IMR-90 (cell line): ENCODE measurements at regions not wholly inside any gene's neighbourhood (a gene's known extent, or its start where the extent isn't known, plus 50 kb on each side); places are given as distances from the start of the nearest gene placed in this dataset.

Experiments
- ATAC-seq: fragments of 200-7000 bp; cut with Tn5 transposase; 2 replicates; pipeline ENCODE4 v1.9.1; 2020; ENCODE audit warnings: low read depth, mild to moderate bottlenecking, moderate library complexity
- BruUV-seq: library from RNA; stranded (reverse); fragments of 400-500 nt; replicated peaks from 2 replicates; lab custom pipeline; 2021; lab: Mats Ljungman, UMichigan
- CTCF ChIA-PET: fragments of 300-600 bp; formaldehyde crosslinking; extraction: SDS; loops from one replicate; lab custom pipeline; 2021; ENCODE audit warnings: antibody characterized with exemption; lab: Yijun Ruan, JAX
- POLR2A ChIA-PET: fragments of 300-600 bp; sonication (Branson Sonifier 250); formaldehyde crosslinking; loops from one replicate; lab custom pipeline; 2022; ENCODE audit warnings: antibody characterized with exemption; ENCODE audit not compliant: unreplicated experiment; lab: Charles Lee
- DNase-seq: peaks from one replicate; pipeline ENCODE4 v3.0.0; 2013
- H2AFZ ChIP-seq: replicated peaks from 2 replicates; pipeline ENCODE3; 2013; ENCODE audit warnings: low read length, mild to moderate bottlenecking; ENCODE audit not compliant: poor library complexity
- H2AK5ac ChIP-seq: 2 replicates; pipeline ENCODE4 v1.6.1; 2013; ENCODE audit warnings: low read depth, low read length, inconsistent platforms
- H2AK9ac ChIP-seq: replicated peaks from 2 replicates; pipeline ENCODE3; 2013; ENCODE audit warnings: mild to moderate bottlenecking, low read depth, low read length, moderate library complexity; ENCODE audit not compliant: poor library complexity
- H2BK120ac ChIP-seq: 2 replicates; pipeline ENCODE4 v1.6.1; 2013; ENCODE audit warnings: low read depth, low read length, inconsistent platforms
- H2BK15ac ChIP-seq: 3 replicates; pipeline ENCODE4 v1.6.1; 2013; ENCODE audit warnings: low read depth, low read length, inconsistent platforms
- H2BK20ac ChIP-seq: 2 replicates; pipeline ENCODE4 v1.6.1; 2013; ENCODE audit warnings: low read depth, mild to moderate bottlenecking, inconsistent platforms, low read length, moderate library complexity
- H2BK5ac ChIP-seq: 2 replicates; pipeline ENCODE4 v1.6.1; 2013; ENCODE audit warnings: mild to moderate bottlenecking, low read depth, low read length, inconsistent platforms; ENCODE audit not compliant: poor library complexity, severe bottlenecking
- H3K14ac ChIP-seq: replicated peaks from 2 replicates; pipeline ENCODE4 v1.6.1; 2013; ENCODE audit warnings: low read depth, low read length, inconsistent platforms
- H3K18ac ChIP-seq: 2 replicates; pipeline ENCODE4 v1.6.1; 2013; ENCODE audit warnings: low read depth, low read length, control low read depth
- H3K23ac ChIP-seq: 2 replicates; pipeline ENCODE4 v1.6.1; 2013; ENCODE audit warnings: low read depth, low read length, inconsistent platforms
- H3K27ac ChIP-seq: 2 replicates; pipeline ENCODE4 v1.5.1; 2013; ENCODE audit warnings: mild to moderate bottlenecking, control low read depth, low read length; ENCODE audit not compliant: insufficient read depth
- H3K27me3 ChIP-seq: 2 replicates; pipeline ENCODE4 v1.6.1; 2013; ENCODE audit warnings: low read length; ENCODE audit not compliant: control insufficient read depth, insufficient read depth
- H3K36me3 ChIP-seq: 2 replicates; pipeline ENCODE4 v1.6.1; 2013; ENCODE audit warnings: low read length, mixed read lengths; ENCODE audit not compliant: control insufficient read depth, insufficient read depth
- H3K4ac ChIP-seq: 2 replicates; pipeline ENCODE4 v1.6.1; 2013; ENCODE audit warnings: low read depth, low read length, inconsistent platforms
- H3K4me1 ChIP-seq: 2 replicates; pipeline ENCODE4 v1.6.1; 2013; ENCODE audit warnings: low read length, mixed read lengths; ENCODE audit not compliant: control insufficient read depth, insufficient read depth
- H3K4me2 ChIP-seq: 2 replicates; pipeline ENCODE4 v1.6.1; 2013; ENCODE audit warnings: low read depth, mild to moderate bottlenecking, control low read depth, low read length, moderate library complexity
- H3K4me3 ChIP-seq: 2 replicates; pipeline ENCODE4 v1.5.1; 2013; ENCODE audit warnings: low read depth, mild to moderate bottlenecking, control low read depth, low read length, moderate library complexity; ENCODE audit not compliant: insufficient read depth
- H3K56ac ChIP-seq: 2 replicates; pipeline ENCODE4 v1.6.1; 2013; ENCODE audit warnings: low read length, inconsistent platforms; ENCODE audit not compliant: insufficient read depth; ENCODE audit errors: extremely low read depth
- H3K79me1 ChIP-seq, 2 experiments: 2 replicates each; pipeline ENCODE4 v1.6.1; 2013; ENCODE audit warnings: low read length in 2 of 2, inconsistent platforms in 1 of 2, low read depth in 1 of 2
- H3K9ac ChIP-seq: 2 replicates; pipeline ENCODE4 v1.6.1; 2013; ENCODE audit warnings: low read depth, low read length, control low read depth
- H3K9me1 ChIP-seq: 2 replicates; pipeline ENCODE4 v1.6.1; 2013; ENCODE audit warnings: low read length, inconsistent platforms; ENCODE audit not compliant: insufficient read depth
- H3K9me3 ChIP-seq: 2 replicates; pipeline ENCODE4 v1.6.1; 2013; ENCODE audit warnings: low read length; ENCODE audit not compliant: control insufficient read depth, insufficient read depth
- H4K20me1 ChIP-seq: 2 replicates; pipeline ENCODE4 v1.6.1; 2013; ENCODE audit warnings: low read length, inconsistent platforms; ENCODE audit not compliant: insufficient read depth
- H4K5ac ChIP-seq: 2 replicates; pipeline ENCODE4 v1.6.1; 2013; ENCODE audit warnings: mild to moderate bottlenecking, low read depth, low read length, control low read depth
- H4K8ac ChIP-seq, 2 experiments: 2 replicates each; pipeline ENCODE4 v1.6.1; 2013; ENCODE audit warnings: low read depth in 2 of 2, low read length in 2 of 2, control low read depth in 1 of 2, inconsistent platforms in 1 of 2
- H4K91ac ChIP-seq: 2 replicates; pipeline ENCODE4 v1.6.1; 2013; ENCODE audit warnings: low read depth, low read length, inconsistent platforms; ENCODE audit not compliant: insufficient read depth
- BHLHE40 ChIP-seq: fragments of 150-350 bp; IDR thresholded peaks from 2 replicates; pipeline ENCODE4 v1.6.1; 2016; ENCODE audit warnings: mild to moderate bottlenecking, low read depth, low read length
- MAZ ChIP-seq: IDR thresholded peaks from 2 replicates; pipeline ENCODE4 v1.6.1; 2012; ENCODE audit warnings: low read depth, mild to moderate bottlenecking, low read length, improper control_type of control experiment, moderate library complexity, borderline replicate concordance
- USF2 ChIP-seq: fragments of 150-350 bp; IDR thresholded peaks from 2 replicates; pipeline ENCODE4 v1.6.1; 2017; ENCODE audit warnings: mild to moderate bottlenecking, antibody characterized with exemption, low read length, low read depth
- WGBS, 2 experiments: methylation state at CpG; one replicate each; pipeline versions ENCODE4 v1.1.5 to v1.1.7; 2013; ENCODE audit warnings: missing lambda C conversion rate in 2 of 2; ENCODE audit not compliant: insufficient read length in 1 of 2; ENCODE audit errors: extremely low coverage in 2 of 2; 5-methylcytosine and 5-hydroxymethylcytosine counted together
- dilution Hi-C: fragments of 300-500 bp; cut with HindIII; formaldehyde crosslinking; loops from one replicate; pipeline ENCODE4 v1.14.3; 2018; ENCODE audit warnings: low sequenced_read_pairs; ENCODE audit not compliant: unreplicated experiment
- in situ Hi-C: fragments of 300-500 bp; cut with MboI; formaldehyde crosslinking; loops from 3 replicates; pipeline ENCODE4 v1.14.3; 2019; ENCODE audit warnings: low sequenced_read_pairs, inconsistent platforms, mixed read lengths
- intact Hi-C: fragments of 100-400 bp; cut with micrococcal nuclease; formaldehyde crosslinking; loops from 2 replicates; pipeline ENCODE4 v1.10.0; 2022

- Histone ChIP-seq H2AFZ (no peak overlapping the region), H3K18ac (no peak overlapping the region), H4K5ac (no peak overlapping the region), H3K9ac (no peak overlapping the region), H3K4me2 (no peak overlapping the region), H3K36me3 (no peaks in the 10 kb centered on the region), H2BK15ac (no peak overlapping the region), H3K56ac (no peak overlapping the region), H3K23ac (no peak overlapping the region), H3K14ac (no peak overlapping the region), H3K4me1 (no peaks in the 10 kb centered on the region), H2AK5ac (no peak overlapping the region), H3K9me3 (peaks cover 2% of the 10 kb centered on the region; the same call in 1 of the 2 replicates), H4K8ac (no peak overlapping the region), H2BK5ac (no peak overlapping the region), H2BK120ac (no peak overlapping the region), H3K9me1 (no peaks in the 10 kb centered on the region), H3K4me3 (no peak overlapping the region), H4K20me1 (no peaks in the 10 kb centered on the region), H4K91ac (no peak overlapping the region), H3K79me1 (no peaks in the 10 kb centered on the region), H3K27ac (no peak overlapping the region), H2BK20ac (no peak overlapping the region), H3K27me3 (peaks cover 9% of the 10 kb centered on the region; the same call in 1 of the 2 replicates), H2AK9ac (no peak overlapping the region), H3K4ac (no peak overlapping the region)
- 17% methylated on average over 1 of the region's 13 CpGs; no CpG with 5 or more reads in 1 of the 2 experiments for WGBS, 2 experiments
- POLR2A ChIA-PET, result no interaction called here
- dilution Hi-C loops, result no loop called here
- in situ Hi-C loops, result loop anchor here (25.0 kb wide), 1 partner anchor 1059 kb away; the partner anchor contains the start of gene PRLH
- DNase-seq (no peak), ATAC-seq (no peak)
- BruUV-seq, result no TSS peak
- no peak for TF ChIP-seq MAZ
- no peak for TF ChIP-seq USF2
- TF ChIP-seq BHLHE40, result no peak
- intact Hi-C loops, result no loop called here
- CTCF ChIA-PET, result no interaction called here
These were observed 66.0 kb upstream of the ACKR3 start for GRCh38 chr2:236503583-236503982.
